ENCODE measurements at regions not wholly inside any gene's neighbourhood (a gene's known extent, or its start where the extent isn't known, plus 50 kb on each side); places are given as distances from the start of the nearest gene placed in this dataset.
"Not testable (repeated sequence)": the region's sequence is repeated elsewhere in the genome, so short reads cannot be mapped to it uniquely, and the experiment has no call there.

- TF ChIP-seq, protein P1, sequence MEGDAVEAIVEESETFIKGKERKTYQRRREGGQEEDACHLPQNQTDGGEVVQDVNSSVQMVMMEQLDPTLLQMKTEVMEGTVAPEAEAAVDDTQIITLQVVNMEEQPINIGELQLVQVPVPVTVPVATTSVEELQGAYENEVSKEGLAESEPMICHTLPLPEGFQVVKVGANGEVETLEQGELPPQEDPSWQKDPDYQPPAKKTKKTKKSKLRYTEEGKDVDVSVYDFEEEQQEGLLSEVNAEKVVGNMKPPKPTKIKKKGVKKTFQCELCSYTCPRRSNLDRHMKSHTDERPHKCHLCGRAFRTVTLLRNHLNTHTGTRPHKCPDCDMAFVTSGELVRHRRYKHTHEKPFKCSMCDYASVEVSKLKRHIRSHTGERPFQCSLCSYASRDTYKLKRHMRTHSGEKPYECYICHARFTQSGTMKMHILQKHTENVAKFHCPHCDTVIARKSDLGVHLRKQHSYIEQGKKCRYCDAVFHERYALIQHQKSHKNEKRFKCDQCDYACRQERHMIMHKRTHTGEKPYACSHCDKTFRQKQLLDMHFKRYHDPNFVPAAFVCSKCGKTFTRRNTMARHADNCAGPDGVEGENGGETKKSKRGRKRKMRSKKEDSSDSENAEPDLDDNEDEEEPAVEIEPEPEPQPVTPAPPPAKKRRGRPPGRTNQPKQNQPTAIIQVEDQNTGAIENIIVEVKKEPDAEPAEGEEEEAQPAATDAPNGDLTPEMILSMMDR (IDR thresholded peaks at IDR 0.05 in 2 of 3, conservative IDR thresholded peaks at IDR 0.05 in 1 of 3; ENCODE audit: borderline replicate concordance in 1 of 3, insufficient read depth in 1 of 3, low read depth in 2 of 3, low read length in 2 of 3) = no peak
- TF ChIP-seq FOSL1 (IDR thresholded peaks at IDR 0.05; ENCODE audit: low read depth) (no peak), TCF7L2 (IDR thresholded peaks at IDR 0.05; ENCODE audit: borderline replicate concordance, extremely low read depth, insufficient read depth, insufficient read length) (no peak), RAD21 (IDR thresholded peaks at IDR 0.05; ENCODE audit: low read depth) (no peak), CBX3 (IDR thresholded peaks at IDR 0.05; ENCODE audit: low read depth) (no peak), CEBPB (IDR thresholded peaks at IDR 0.05; ENCODE audit: low read depth) (no peak)
Measured at GRCh38 chr10:77723376-77723775, 85.8 kb upstream of the KCNMA1 start (continued).

DNA sequence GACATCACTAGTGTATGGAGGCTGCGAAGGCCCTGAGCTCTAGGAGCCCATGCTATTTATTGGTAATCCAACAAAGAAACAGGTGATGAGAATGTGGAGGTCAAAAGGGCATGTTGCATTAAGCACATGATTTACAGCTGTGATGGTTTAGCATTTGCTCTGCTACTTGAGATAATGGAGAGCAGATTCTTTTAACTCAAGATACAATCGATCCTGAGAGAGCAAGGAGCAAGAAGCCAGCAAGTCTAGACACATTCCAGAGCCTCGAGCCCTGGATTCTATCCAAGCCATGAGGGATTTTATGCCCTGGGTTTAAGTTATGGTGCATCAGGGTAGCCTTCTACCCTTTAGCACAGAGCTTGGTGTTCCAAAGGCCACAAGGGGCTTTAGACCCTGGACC, 85.3 kb upstream of the KCNMA1 start:
- H2AFZ ChIP-seq (ENCODE audit: low read depth, low read length, poor library complexity, severe bottlenecking); H3K27ac ChIP-seq (ENCODE audit: low read depth, low read length); H3K4me2 ChIP-seq (ENCODE audit: low read length); H3K4me3 ChIP-seq (replicated peaks in 1 of 2; ENCODE audit: low read depth in 1 of 2, low read length in 2 of 2); ATAC-seq; H3K79me2 ChIP-seq (ENCODE audit: insufficient read depth, low read length); H3K27me3 ChIP-seq (ENCODE audit: insufficient read depth, low read length); RAD21 ChIA-PET (ENCODE audit: low non-redundant PET in 1 of 2, low total read pairs in 2 of 2, uncharacterized antibody in 2 of 2, unreplicated experiment in 2 of 2); H4K20me1 ChIP-seq (ENCODE audit: insufficient read depth); BruUV-seq (replicated peaks); H3K9me2 ChIP-seq (ENCODE audit: insufficient read depth); H3K9ac ChIP-seq (ENCODE audit: low read length); H3K9me3 ChIP-seq (ENCODE audit: control insufficient read depth in 1 of 2, insufficient read depth in 1 of 2, low read depth in 1 of 2, low read length in 2 of 2); H3K36me3 ChIP-seq (ENCODE audit: control insufficient read depth in 1 of 2, insufficient read depth in 2 of 2, low read length in 2 of 2); DNase-seq (ENCODE audit: low read depth, low spot score); POLR2A ChIA-PET; intact Hi-C loops (cut with micrococcal nuclease): not testable (repeated sequence)
- H3K4me1 ChIP-seq (ENCODE audit: control insufficient read depth in 1 of 2, insufficient read depth in 2 of 2, low read length in 2 of 2) = peaks cover 4 to 12% of the 10 kb centered on the region in 2 experiments; a peak in 3 of 4 replicates
- CTCF ChIA-PET = interaction anchor here (1.3 kb wide), 1 partner anchor 34 kb away, joined by 3 read pairs; no protein-coding TSS in a partner anchor

DNA sequence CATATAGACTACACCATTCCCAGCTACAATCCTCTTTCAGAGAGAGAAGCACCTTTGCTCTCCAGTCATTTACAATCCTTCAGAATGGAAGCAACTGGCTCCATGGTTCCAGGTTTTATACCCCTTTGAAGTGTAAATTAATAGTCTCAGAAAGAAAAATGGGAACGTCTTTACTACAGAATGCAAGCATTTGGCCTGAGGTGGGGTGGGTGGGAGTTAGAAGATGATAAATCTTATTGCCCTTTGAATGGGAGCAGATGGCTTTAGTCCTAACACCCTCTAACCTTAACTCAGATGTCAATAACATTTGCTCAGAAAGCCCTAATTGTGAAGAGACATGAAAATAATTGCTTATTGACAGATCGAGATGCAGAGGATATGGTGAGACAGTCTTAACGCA, 84.2 kb upstream of the KCNMA1 start:
- Histone ChIP-seq H3K79me2 (ENCODE audit: insufficient read depth, low read length) (no peaks in the 10 kb centered on the region), H3K4me1 (ENCODE audit: control insufficient read depth in 1 of 2, insufficient read depth in 2 of 2, low read length in 2 of 2) (peaks cover 4 to 12% of the 10 kb centered on the region in 2 experiments; a peak in 3 of 4 replicates), H3K27me3 (ENCODE audit: insufficient read depth, low read length) (no peaks in the 10 kb centered on the region), H3K4me2 (ENCODE audit: low read length) (no peak overlapping the region), H3K9ac (ENCODE audit: low read length) (no peak overlapping the region), H3K36me3 (ENCODE audit: control insufficient read depth in 1 of 2, insufficient read depth in 2 of 2, low read length in 2 of 2) (no peaks in the 10 kb centered on the region), H3K9me3 (ENCODE audit: control insufficient read depth in 1 of 2, insufficient read depth in 1 of 2, low read depth in 1 of 2, low read length in 2 of 2) (no peaks in the 10 kb centered on the region), H3K4me3 (replicated peaks in 1 of 2; ENCODE audit: low read depth in 1 of 2, low read length in 2 of 2) (no peak overlapping the region), H2AFZ (ENCODE audit: low read depth, low read length, poor library complexity, severe bottlenecking) (no peak overlapping the region), H3K27ac (ENCODE audit: low read depth, low read length) (no peak overlapping the region), H4K20me1 (ENCODE audit: insufficient read depth) (no peaks in the 10 kb centered on the region), H3K9me2 (ENCODE audit: insufficient read depth) (no peaks in the 10 kb centered on the region)
- CTCF ChIA-PET = interaction anchor here (1.4 kb wide), 1 partner anchor 35 kb away, joined by 3 read pairs; no protein-coding TSS in a partner anchor
- POLR2A ChIA-PET = no interaction called here
- DNase-seq (ENCODE audit: low read depth, low spot score) (no peak), ATAC-seq (no peak)
- BruUV-seq (replicated peaks) = no TSS peak
- intact Hi-C loops (cut with micrococcal nuclease) = no loop called here
- RAD21 ChIA-PET (ENCODE audit: low non-redundant PET in 1 of 2, low total read pairs in 2 of 2, uncharacterized antibody in 2 of 2, unreplicated experiment in 2 of 2) = no interaction called here
- TF ChIP-seq JUND (IDR thresholded peaks at IDR 0.05) (no peak), ZBTB33 (IDR thresholded peaks at IDR 0.05; ENCODE audit: extremely low read depth, insufficient replicate concordance, low read length) (no peak), YY1 (IDR thresholded peaks at IDR 0.05; ENCODE audit: extremely low read depth, insufficient replicate concordance, low read depth, low read length) (no peak), TCF7L2 (IDR thresholded peaks at IDR 0.05; ENCODE audit: borderline replicate concordance, extremely low read depth, insufficient read depth, insufficient read length) (no peak), ZFX (IDR thresholded peaks at IDR 0.05) (no peak)
- TF ChIP-seq, protein P2, sequence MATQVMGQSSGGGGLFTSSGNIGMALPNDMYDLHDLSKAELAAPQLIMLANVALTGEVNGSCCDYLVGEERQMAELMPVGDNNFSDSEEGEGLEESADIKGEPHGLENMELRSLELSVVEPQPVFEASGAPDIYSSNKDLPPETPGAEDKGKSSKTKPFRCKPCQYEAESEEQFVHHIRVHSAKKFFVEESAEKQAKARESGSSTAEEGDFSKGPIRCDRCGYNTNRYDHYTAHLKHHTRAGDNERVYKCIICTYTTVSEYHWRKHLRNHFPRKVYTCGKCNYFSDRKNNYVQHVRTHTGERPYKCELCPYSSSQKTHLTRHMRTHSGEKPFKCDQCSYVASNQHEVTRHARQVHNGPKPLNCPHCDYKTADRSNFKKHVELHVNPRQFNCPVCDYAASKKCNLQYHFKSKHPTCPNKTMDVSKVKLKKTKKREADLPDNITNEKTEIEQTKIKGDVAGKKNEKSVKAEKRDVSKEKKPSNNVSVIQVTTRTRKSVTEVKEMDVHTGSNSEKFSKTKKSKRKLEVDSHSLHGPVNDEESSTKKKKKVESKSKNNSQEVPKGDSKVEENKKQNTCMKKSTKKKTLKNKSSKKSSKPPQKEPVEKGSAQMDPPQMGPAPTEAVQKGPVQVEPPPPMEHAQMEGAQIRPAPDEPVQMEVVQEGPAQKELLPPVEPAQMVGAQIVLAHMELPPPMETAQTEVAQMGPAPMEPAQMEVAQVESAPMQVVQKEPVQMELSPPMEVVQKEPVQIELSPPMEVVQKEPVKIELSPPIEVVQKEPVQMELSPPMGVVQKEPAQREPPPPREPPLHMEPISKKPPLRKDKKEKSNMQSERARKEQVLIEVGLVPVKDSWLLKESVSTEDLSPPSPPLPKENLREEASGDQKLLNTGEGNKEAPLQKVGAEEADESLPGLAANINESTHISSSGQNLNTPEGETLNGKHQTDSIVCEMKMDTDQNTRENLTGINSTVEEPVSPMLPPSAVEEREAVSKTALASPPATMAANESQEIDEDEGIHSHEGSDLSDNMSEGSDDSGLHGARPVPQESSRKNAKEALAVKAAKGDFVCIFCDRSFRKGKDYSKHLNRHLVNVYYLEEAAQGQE (IDR thresholded peaks at IDR 0.05; ENCODE audit: low read depth) = no peak
